IPS DF 6.9 (cell line): ENCODE measurements at regions not wholly inside any gene's neighbourhood (a gene's known extent, or its start where the extent isn't known, plus 50 kb on each side); places are given as distances from the start of the nearest gene placed in this dataset.
A peak's percentile ranks its signal among the peaks of the same experiment; 100 is the strongest.

Source experiments
- DNase-seq: peaks from one replicate; pipeline ENCODE4 v3.0.0-alpha.2; 2013; ENCODE audit warnings: low read depth, low spot score
- H3K27ac ChIP-seq: one replicate; pipeline ENCODE4 v1.5.1; 2013; ENCODE audit warnings: low read length, control low read depth
- H3K27me3 ChIP-seq: 2 replicates; pipeline ENCODE4 v1.6.1; 2013; ENCODE audit warnings: mild to moderate bottlenecking, low read length; ENCODE audit not compliant: control insufficient read depth, insufficient read depth
- H3K36me3 ChIP-seq: 2 replicates; pipeline ENCODE4 v1.6.1; 2013; ENCODE audit warnings: low read length; ENCODE audit not compliant: control insufficient read depth, insufficient read depth
- H3K4me1 ChIP-seq: 2 replicates; pipeline ENCODE4 v1.6.1; 2013; ENCODE audit warnings: low read length; ENCODE audit not compliant: control insufficient read depth, insufficient read depth
- H3K4me3 ChIP-seq: 2 replicates; pipeline ENCODE4 v1.5.1; 2013; ENCODE audit warnings: mild to moderate bottlenecking, low read length
- H3K9me3 ChIP-seq: 2 replicates; pipeline ENCODE4 v1.6.1; 2013; ENCODE audit warnings: low read length, inconsistent platforms; ENCODE audit not compliant: control insufficient read depth, insufficient read depth
- WGBS: extraction: QIAGEN DNeasy Blood & Tissue Kit; methylation state at CpG from one replicate; pipeline ENCODE4 v1.1.7; 2013; ENCODE audit warnings: mixed read lengths, missing lambda C conversion rate; ENCODE audit not compliant: insufficient read length, insufficient coverage; 5-methylcytosine and 5-hydroxymethylcytosine counted together

- Histone ChIP-seq H3K9me3 (no peaks in the 10 kb centered on the region), H3K36me3 (no peaks in the 10 kb centered on the region), H3K4me3 (no peak overlapping the region), H3K27me3 (no peaks in the 10 kb centered on the region), H3K4me1 (no peaks in the 10 kb centered on the region), H3K27ac (no peak overlapping the region)
- WGBS: no CpG with 5 or more reads among the region's 4 CpGs
- DNase-seq: no peak
Measured at GRCh38 chrX:36909676-36910030, 98.5 kb upstream of the FAM47C start.

DNA sequence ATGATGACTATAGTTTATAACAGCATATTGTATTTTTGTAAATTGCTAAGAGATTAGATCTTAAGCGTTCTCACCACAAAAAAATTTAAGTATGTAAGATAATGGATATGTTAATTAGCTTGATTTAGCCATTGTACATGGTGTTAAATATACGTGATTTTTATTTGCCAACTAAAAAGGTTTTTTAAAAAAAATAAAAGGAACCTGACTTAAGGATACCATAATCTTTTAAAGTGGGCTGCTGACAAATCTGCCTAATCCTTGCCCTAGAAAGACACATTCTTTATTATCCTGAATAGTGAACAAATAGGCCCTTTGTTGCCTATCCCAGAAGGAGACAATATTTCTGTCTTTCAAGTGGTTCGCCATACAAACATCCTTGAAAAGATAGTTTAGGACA, 94.6 kb upstream of the FAM47C start:
- no peak for DNase-seq
- H3K4me3 ChIP-seq: no peak overlapping the region
- no peaks in the 10 kb centered on the region for H3K9me3 ChIP-seq
- no peaks in the 10 kb centered on the region for H3K36me3 ChIP-seq
- no peaks in the 10 kb centered on the region for H3K27me3 ChIP-seq
- WGBS: no CpG with 5 or more reads among the region's 3 CpGs
- H3K4me1 ChIP-seq: no peaks in the 10 kb centered on the region
- H3K27ac ChIP-seq: no peak overlapping the region

GRCh38 chrX:36916941-36917340, 91.2 kb upstream of the FAM47C start:
- no peak overlapping the region for H3K4me3 ChIP-seq
- H3K27ac ChIP-seq: no peak overlapping the region
- no peaks in the 10 kb centered on the region for H3K9me3 ChIP-seq
- 100% methylated on average over 1 of the region's 2 CpGs for WGBS
- no peak for DNase-seq
- H3K36me3 ChIP-seq: no peaks in the 10 kb centered on the region
- H3K4me1 ChIP-seq: no peaks in the 10 kb centered on the region
- H3K27me3 ChIP-seq: no peaks in the 10 kb centered on the region

- no peaks in the 10 kb centered on the region for H3K27me3 ChIP-seq
- DNase-seq: no peak
- no CpG with 5 or more reads among the region's 1 CpG for WGBS
- H3K27ac ChIP-seq: no peak overlapping the region
- no peaks in the 10 kb centered on the region for H3K9me3 ChIP-seq
- H3K4me1 ChIP-seq: no peaks in the 10 kb centered on the region
- H3K36me3 ChIP-seq: no peaks in the 10 kb centered on the region
- no peak overlapping the region for H3K4me3 ChIP-seq
Measured at GRCh38 chrX:36927712-36928111, 80.5 kb upstream of the FAM47C start.

- Histone ChIP-seq H3K27me3 (no peaks in the 10 kb centered on the region), H3K27ac (no peak overlapping the region), H3K4me1 (no peaks in the 10 kb centered on the region), H3K9me3 (no peaks in the 10 kb centered on the region), H3K36me3 (no peaks in the 10 kb centered on the region), H3K4me3 (no peak overlapping the region)
- no CpG with 5 or more reads among the region's 1 CpG for WGBS
- no peak for DNase-seq
Measured at GRCh38 chrX:36930491-36930890, 77.7 kb upstream of the FAM47C start.

GRCh38 chrX:36947214-36947613, 61.0 kb upstream of the FAM47C start:
- Histone ChIP-seq H3K27ac (no peak overlapping the region), H3K9me3 (no peaks in the 10 kb centered on the region), H3K4me1 (no peaks in the 10 kb centered on the region), H3K4me3 (no peak overlapping the region), H3K36me3 (no peaks in the 10 kb centered on the region), H3K27me3 (no peaks in the 10 kb centered on the region)
- no peak for DNase-seq
- WGBS: no CpG with 5 or more reads among the region's 5 CpGs

DNA sequence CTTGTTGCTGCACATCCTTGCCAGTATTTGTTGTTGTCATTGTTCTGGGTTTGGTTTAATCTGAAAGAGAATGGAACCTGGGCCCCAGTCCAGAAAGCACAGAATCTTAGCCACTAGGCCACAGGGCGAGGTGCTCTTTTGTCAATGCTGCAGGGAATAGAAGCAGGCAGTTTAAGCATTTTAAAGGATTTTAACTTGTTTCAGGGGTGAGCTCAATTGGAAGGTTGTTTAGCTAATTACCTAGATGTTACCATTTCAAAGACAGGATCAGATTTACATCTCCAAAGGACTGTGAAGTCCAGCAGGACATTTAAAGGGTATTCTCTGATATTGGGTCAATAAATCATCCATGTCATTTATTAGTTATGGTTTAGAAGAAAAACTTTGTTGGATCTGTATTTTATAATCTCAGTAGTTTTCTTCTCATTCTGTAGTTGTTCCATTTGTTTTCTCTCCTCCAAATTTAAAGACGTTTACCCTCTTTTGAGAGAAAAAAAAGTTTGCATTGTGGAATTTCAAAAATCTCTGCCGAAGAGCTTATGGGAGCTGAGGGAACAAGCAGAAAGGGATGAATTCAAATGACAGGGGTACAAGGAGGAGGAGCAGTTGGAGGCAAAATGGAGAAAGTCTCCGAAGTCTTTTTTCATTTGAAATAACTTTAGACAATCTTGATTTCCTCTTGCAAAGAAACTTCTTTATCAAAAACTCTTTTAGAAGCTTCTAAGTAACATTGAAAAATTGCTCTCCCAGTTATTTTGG, 57.5 kb upstream of the FAM47C start:
- Histone ChIP-seq H3K36me3 (no peaks in the 10 kb centered on the region), H3K4me3 (no peak overlapping the region), H3K27ac (no peak overlapping the region), H3K4me1 (no peaks in the 10 kb centered on the region), H3K27me3 (no peaks in the 10 kb centered on the region), H3K9me3 (no peaks in the 10 kb centered on the region)
- DNase-seq: peak; percentile 31
- no CpG with 5 or more reads among the region's 4 CpGs for WGBS

GRCh38 chrX:36957425-36958328, 50.5 kb upstream of the FAM47C start:
- H3K9me3 ChIP-seq: no peaks in the 10 kb centered on the region
- no peak for DNase-seq
- H3K36me3 ChIP-seq: no peaks in the 10 kb centered on the region
- H3K27me3 ChIP-seq: no peaks in the 10 kb centered on the region; the same call in 1 of the 2 replicates
- peak overlapping the region; percentile 56; the same call in 1 of the 2 replicates for H3K4me3 ChIP-seq
- no CpG with 5 or more reads among the region's 91 CpGs for WGBS
- no peaks in the 10 kb centered on the region for H3K4me1 ChIP-seq
- no peak overlapping the region for H3K27ac ChIP-seq
